GDM1 (cell line): ENCODE measurements at regions not wholly inside any gene's neighbourhood (a gene's known extent, or its start where the extent isn't known, plus 50 kb on each side); places are given as distances from the start of the nearest gene placed in this dataset.
"Not testable (repeated sequence)": the region's sequence is repeated elsewhere in the genome, so short reads cannot be mapped to it uniquely, and the experiment has no call there.

ENCODE experiments used
- DNase-seq: peaks from one replicate; lab custom pipeline; 2025; lab: John Stamatoyannopoulos, UW

DNA sequence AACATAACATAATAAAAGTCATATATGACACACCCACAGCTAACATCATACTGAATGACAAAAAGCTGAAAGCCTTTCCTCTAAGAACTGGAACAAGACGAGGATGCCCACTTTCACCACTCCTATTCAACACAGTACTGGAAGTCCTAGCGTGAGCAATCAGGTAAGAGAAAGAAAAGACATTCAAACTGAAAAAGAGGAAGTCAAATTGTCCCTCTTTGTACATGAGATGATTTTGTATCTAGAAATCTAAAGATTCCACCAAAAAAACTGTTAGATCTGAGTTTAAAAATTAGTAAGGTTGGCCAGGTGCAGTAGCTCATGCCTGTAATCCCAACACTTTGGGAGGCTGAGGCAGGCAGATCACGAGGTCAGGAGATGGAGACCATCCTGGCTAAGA is 70.1 kb upstream of the PROKR2 start:
- not testable (repeated sequence) for DNase-seq

DNA sequence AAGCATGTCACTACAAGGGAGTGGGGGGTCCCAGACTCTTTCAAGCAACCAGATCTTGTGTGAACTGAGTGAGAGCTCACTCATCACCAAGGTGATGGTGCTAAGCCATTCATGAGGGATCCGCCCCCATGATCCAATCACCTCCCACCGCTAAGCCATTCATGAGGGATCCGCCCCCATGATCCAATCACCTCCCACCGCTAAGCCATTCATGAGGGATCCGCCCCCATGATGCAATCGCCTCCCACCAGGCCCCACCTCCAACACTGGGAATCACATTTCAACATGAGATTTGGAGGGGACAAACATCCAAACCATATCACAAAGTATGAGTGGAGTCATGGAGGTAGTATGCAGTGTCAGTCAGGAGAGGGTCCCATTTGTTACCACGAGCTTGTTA is 64.8 kb upstream of the PROKR2 start:
- DNase-seq, result not testable (repeated sequence)

DNA sequence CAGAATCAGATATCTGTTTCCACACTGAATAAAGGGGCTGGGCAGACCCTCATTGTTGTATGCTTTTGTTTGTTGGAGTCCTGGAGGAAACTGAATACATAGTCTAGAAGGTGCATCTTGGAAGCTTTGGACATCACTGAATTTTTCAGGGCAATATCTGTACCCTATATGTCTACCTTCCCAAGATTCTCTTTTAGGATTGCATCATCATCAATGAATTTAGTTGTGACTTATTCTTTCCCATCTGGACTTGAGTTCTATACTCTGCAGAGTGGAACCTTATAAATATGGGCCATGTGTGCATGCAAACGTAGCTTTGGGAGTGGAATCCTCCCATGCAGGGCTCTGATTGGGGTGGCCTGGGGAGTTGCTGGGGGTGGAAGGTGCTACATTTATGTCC is 60.7 kb upstream of the PROKR2 start:
- no peak for DNase-seq

DNA sequence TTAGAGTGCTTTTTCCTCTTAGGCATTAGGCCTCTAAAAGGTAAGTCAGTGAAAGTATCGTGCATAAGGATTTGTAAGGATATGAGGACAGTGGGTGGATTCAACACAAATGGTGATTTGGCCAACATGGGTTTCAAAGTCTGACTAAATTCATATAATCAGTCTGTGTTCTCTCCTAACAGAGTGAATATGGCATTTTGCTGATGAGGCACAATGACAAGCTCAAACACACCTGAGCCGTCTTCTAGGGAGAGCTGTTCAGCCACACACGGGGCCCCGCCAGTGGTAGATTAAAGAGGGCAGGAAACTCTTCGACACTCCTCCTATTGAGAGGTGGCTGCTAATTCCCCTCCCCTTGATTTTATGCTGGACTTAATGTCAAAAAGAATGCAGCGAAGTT is 59.5 kb upstream of the PROKR2 start:
- no peak for DNase-seq

DNA sequence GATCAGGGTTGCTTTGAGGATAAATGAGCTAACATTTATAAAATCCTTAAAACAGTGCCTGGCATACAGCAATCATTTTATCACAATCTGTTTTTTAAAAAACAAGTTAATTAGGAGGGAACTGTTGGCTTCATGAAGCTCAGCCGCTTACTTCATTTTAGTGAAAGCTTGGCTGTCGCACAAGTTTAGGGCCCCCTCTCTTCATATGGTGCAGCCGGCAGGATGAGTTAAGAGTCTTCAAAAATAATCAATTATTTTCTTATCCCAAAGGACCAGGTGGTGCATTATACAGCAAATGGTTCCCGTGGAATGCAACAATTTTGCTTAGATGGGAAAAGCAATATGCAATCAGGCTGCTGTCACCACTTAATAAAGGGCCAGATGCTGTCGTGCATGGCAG is 57.4 kb upstream of the PROKR2 start:
- no peak for DNase-seq

DNA sequence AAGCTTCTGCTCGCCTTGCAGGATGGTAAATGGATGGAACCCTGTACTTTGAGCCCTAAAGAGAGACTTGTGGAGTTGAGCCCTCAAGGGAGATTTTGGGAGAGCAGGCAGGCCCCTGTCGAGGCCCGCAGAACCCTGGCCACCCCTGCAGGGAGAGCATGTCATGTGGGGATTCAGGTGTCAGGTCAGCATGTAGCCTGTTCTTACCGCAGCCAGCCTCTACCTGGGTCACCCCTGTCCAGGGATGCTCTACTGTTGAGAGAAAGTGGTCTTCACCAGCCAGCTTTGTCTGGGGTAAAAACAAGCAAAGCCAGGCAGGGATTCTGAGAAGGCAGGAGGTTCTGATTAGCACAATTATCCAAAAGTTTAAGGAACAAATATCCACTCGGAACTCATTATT is 55.6 kb upstream of the PROKR2 start:
- no peak for DNase-seq

DNA sequence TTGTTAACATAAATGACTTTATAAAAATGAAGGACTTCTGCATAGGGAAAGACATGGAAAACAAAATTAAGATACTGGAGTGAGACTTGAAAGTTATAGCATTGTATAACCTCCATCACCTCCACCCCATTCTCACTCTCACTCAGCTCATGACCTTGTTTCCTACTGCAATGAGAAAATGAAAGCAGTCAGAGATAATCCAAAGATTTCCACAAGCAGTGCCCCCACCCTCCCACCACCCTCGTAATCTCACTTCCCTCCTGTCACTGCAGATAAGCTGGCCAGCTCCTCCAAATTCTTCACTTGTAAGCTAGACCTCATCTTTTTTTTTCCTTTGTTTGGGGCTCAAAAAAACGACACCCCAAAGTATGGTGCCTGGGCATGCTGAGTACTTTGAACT is 52.9 kb upstream of the PROKR2 start:
- no peak for DNase-seq
